Parathyroid adenoma (tissue), 2 donors: ENCODE measurements at regions not wholly inside any gene's neighbourhood (a gene's known extent, or its start where the extent isn't known, plus 50 kb on each side); places are given as distances from the start of the nearest gene placed in this dataset.

Source experiments
- H2AFZ ChIP-seq: fragments of 300-600 bp; sonication (generic); one replicate; pipeline ENCODE4 v1.7.0; 2017; ENCODE audit warnings: antibody characterized with exemption, mild to moderate bottlenecking
- H3K27ac ChIP-seq: fragments of 300-600 bp; sonication (generic); one replicate; pipeline ENCODE4 v1.7.0; 2017
- H3K27me3 ChIP-seq: fragments of 300-600 bp; sonication (generic); one replicate; pipeline ENCODE4 v1.7.0; 2017; ENCODE audit warnings: low read length; ENCODE audit not compliant: control insufficient read depth, insufficient read depth
- H3K36me3 ChIP-seq: fragments of 300-600 bp; sonication (generic); one replicate; pipeline ENCODE4 v1.7.0; 2017; ENCODE audit warnings: low read length; ENCODE audit not compliant: control insufficient read depth, insufficient read depth
- H3K4me1 ChIP-seq: fragments of 300-600 bp; sonication (generic); one replicate; pipeline ENCODE4 v1.7.0; 2017; ENCODE audit warnings: control low read depth
- H3K4me2 ChIP-seq: fragments of 300-600 bp; sonication (generic); one replicate; pipeline ENCODE4 v1.7.0; 2017; ENCODE audit warnings: low read length
- H3K4me3 ChIP-seq: fragments of 300-600 bp; sonication (generic); one replicate; pipeline ENCODE4 v1.7.0; 2017; ENCODE audit warnings: low read depth, low read length
- H3K79me2 ChIP-seq: fragments of 300-600 bp; sonication (generic); one replicate; pipeline ENCODE4 v1.7.0; 2017; ENCODE audit warnings: control low read depth
- H3K9ac ChIP-seq: fragments of 300-600 bp; sonication (generic); one replicate; pipeline ENCODE4 v1.7.0; 2017; ENCODE audit warnings: mild to moderate bottlenecking
- H3K9me3 ChIP-seq: fragments of 300-600 bp; sonication (generic); one replicate; pipeline ENCODE4 v1.7.0; 2017; ENCODE audit warnings: low read length; ENCODE audit not compliant: control insufficient read depth
- CTCF ChIP-seq: fragments of 300-600 bp; sonication (generic); IDR thresholded peaks from one replicate; pipeline ENCODE4 v1.7.0; 2017; ENCODE audit warnings: antibody characterized with exemption, mild to moderate bottlenecking
- donor health status: primary hyperparathyroidism.

- Histone ChIP-seq H3K9ac (no peak overlapping the region), H2AFZ (no peak overlapping the region), H3K4me2 (no peak overlapping the region), H3K4me1 (no peaks in the 10 kb centered on the region), H3K9me3 (no peaks in the 10 kb centered on the region), H3K36me3 (no peaks in the 10 kb centered on the region), H3K4me3 (no peak overlapping the region), H3K27me3 (no peaks in the 10 kb centered on the region), H3K27ac (no peak overlapping the region), H3K79me2 (no peaks in the 10 kb centered on the region)
- TF ChIP-seq CTCF, result no peak
Observed at GRCh38 chr12:126353604-126354003, 1288.4 kb downstream of the AACS start.

DNA sequence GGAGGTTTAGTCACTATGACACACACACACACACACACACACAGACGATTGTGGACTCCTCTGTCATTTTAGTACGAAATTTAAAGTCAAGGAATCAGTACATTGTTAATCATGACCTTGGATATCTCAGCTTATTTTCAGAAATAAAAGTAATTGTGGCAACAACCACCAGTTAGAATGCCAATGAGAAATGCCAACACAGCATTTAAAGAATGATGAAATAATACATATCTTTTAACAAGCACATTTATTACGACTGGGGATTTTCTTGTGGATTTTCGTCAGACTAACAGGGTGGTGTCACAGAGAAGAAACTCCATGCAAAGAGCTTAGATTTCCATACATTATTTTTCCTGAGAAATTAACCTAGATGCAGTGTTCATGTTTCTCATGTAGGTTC is 1289.4 kb downstream of the AACS start:
- H3K4me1 ChIP-seq, result no peaks in the 10 kb centered on the region
- no peak for TF ChIP-seq CTCF
- H3K9me3 ChIP-seq, result no peaks in the 10 kb centered on the region
- H3K4me3 ChIP-seq, result no peak overlapping the region
- H3K36me3 ChIP-seq, result no peaks in the 10 kb centered on the region
- no peak overlapping the region for H3K4me2 ChIP-seq
- H3K9ac ChIP-seq, result no peak overlapping the region
- no peaks in the 10 kb centered on the region for H3K79me2 ChIP-seq
- no peak overlapping the region for H2AFZ ChIP-seq
- no peak overlapping the region for H3K27ac ChIP-seq
- H3K27me3 ChIP-seq, result no peaks in the 10 kb centered on the region

DNA sequence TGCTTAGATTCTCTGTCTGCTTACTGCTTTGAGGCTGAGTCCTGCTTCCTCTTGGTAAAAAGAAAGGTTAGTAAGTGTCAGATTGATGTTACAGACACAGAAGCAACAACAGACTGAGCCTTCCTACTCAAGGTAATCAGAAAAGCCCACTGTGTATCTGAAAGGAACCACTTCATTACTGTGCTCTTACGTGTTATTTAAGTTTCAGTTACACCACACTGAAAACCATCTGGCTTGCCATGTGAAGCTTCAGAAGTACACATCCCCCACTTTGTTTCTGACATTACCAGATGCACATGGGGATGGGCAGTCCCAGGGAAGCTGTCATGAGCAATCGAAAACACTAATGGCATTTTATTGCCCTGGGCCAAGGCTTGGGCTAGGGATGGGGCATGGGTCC is 1290.1 kb downstream of the AACS start:
- Histone ChIP-seq H3K4me1 (no peaks in the 10 kb centered on the region), H3K4me2 (no peak overlapping the region)
- no peak for TF ChIP-seq CTCF

GRCh38 chr12:126358806-126359205 is 1293.6 kb downstream of the AACS start:
- H3K27me3 ChIP-seq, result no peaks in the 10 kb centered on the region
- H3K4me2 ChIP-seq, result no peak overlapping the region
- H2AFZ ChIP-seq, result no peak overlapping the region
- H3K79me2 ChIP-seq, result no peaks in the 10 kb centered on the region
- no peak overlapping the region for H3K4me3 ChIP-seq
- TF ChIP-seq CTCF, result no peak
- H3K9ac ChIP-seq, result no peak overlapping the region
- no peaks in the 10 kb centered on the region for H3K36me3 ChIP-seq
- H3K27ac ChIP-seq, result no peak overlapping the region
- no peaks in the 10 kb centered on the region for H3K9me3 ChIP-seq
- H3K4me1 ChIP-seq, result no peaks in the 10 kb centered on the region

More for the DNA sequence above, 1290.1 kb downstream of the AACS start:
- no peaks in the 10 kb centered on the region for H3K36me3 ChIP-seq
- H3K79me2 ChIP-seq, result no peaks in the 10 kb centered on the region
- H3K9me3 ChIP-seq, result no peaks in the 10 kb centered on the region
- no peak overlapping the region for H3K27ac ChIP-seq
- H3K9ac ChIP-seq, result no peak overlapping the region
- H3K27me3 ChIP-seq, result no peaks in the 10 kb centered on the region
- no peak overlapping the region for H2AFZ ChIP-seq
- no peak overlapping the region for H3K4me3 ChIP-seq

DNA sequence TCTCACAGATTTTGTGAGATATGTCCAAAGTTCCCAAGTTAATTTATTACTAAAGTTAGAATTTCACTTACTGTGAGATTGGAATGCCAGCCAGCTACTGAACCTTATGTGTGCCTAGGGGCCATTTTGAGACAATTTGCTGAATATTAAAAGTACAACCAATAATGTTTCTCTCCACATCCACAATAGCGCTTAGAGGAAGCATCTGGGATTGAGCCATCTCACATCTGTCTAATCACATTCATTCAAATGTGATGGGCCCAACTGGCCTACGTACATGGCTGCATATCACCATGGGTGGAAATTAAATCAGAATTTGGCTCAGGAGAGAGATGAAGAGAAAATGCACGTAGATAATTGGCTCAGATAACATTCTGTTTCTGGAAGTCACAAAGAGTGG is 1294.0 kb downstream of the AACS start:
- no peaks in the 10 kb centered on the region for H3K36me3 ChIP-seq
- no peak overlapping the region for H3K27ac ChIP-seq
- no peak overlapping the region for H3K4me2 ChIP-seq
- no peak overlapping the region for H2AFZ ChIP-seq
- no peaks in the 10 kb centered on the region for H3K27me3 ChIP-seq
- no peaks in the 10 kb centered on the region for H3K9me3 ChIP-seq
- H3K79me2 ChIP-seq, result no peaks in the 10 kb centered on the region
- no peak overlapping the region for H3K9ac ChIP-seq
- no peaks in the 10 kb centered on the region for H3K4me1 ChIP-seq
- no peak for TF ChIP-seq CTCF
- no peak overlapping the region for H3K4me3 ChIP-seq
